ENCODE measurements at regions not wholly inside any gene's neighbourhood (a gene's known extent, or its start where the extent isn't known, plus 50 kb on each side); places are given as distances from the start of the nearest gene placed in this dataset.

GRCh38 chr1:118825619-118826018 is 162.5 kb downstream of the TBX15 start:
- Histone ChIP-seq H3K27me3 (ENCODE audit: insufficient read depth, low read depth) (no peaks in the 10 kb centered on the region), H3K36me3 (ENCODE audit: insufficient read depth) (no peaks in the 10 kb centered on the region), H2AFZ (ENCODE audit: low read depth) (no peak overlapping the region), H3K27ac (no peak overlapping the region), H4K20me1 (ENCODE audit: insufficient read depth) (no peaks in the 10 kb centered on the region), H3K9ac (no peak overlapping the region), H3K79me2 (ENCODE audit: insufficient read depth, low read depth) (no peaks in the 10 kb centered on the region), H3K4me3 (IDR thresholded peaks at IDR 0.05; ENCODE audit: insufficient read depth, low read depth, low read length) (no peak overlapping the region), H3K4me1 (ENCODE audit: low read depth, poor library complexity, severe bottlenecking) (no peaks in the 10 kb centered on the region), H3K4me2 (no peak overlapping the region)
- TF ChIP-seq CTCF (conservative IDR thresholded peaks at IDR 0.05; ENCODE audit: low read depth, low read length), result no peak

- H3K4me1 ChIP-seq (ENCODE audit: low read depth, poor library complexity, severe bottlenecking), result no peaks in the 10 kb centered on the region
- H4K20me1 ChIP-seq (ENCODE audit: insufficient read depth), result no peaks in the 10 kb centered on the region
- no peak overlapping the region for H2AFZ ChIP-seq (ENCODE audit: low read depth)
- H3K9ac ChIP-seq, result no peak overlapping the region
- no peak for TF ChIP-seq CTCF (conservative IDR thresholded peaks at IDR 0.05; ENCODE audit: low read depth, low read length)
- H3K4me2 ChIP-seq, result no peak overlapping the region
- H3K36me3 ChIP-seq (ENCODE audit: insufficient read depth), result no peaks in the 10 kb centered on the region
- H3K27me3 ChIP-seq (ENCODE audit: insufficient read depth, low read depth), result no peaks in the 10 kb centered on the region
- H3K79me2 ChIP-seq (ENCODE audit: insufficient read depth, low read depth), result no peaks in the 10 kb centered on the region
- no peak overlapping the region for H3K27ac ChIP-seq
- no peak overlapping the region for H3K4me3 ChIP-seq (IDR thresholded peaks at IDR 0.05; ENCODE audit: insufficient read depth, low read depth, low read length)
Measured at GRCh38 chr1:118821801-118822200, 166.3 kb downstream of the TBX15 start.

- Histone ChIP-seq H3K4me1 (ENCODE audit: low read depth, poor library complexity, severe bottlenecking) (no peaks in the 10 kb centered on the region), H3K4me3 (IDR thresholded peaks at IDR 0.05; ENCODE audit: insufficient read depth, low read depth, low read length) (no peak overlapping the region), H3K4me2 (no peak overlapping the region), H3K36me3 (ENCODE audit: insufficient read depth) (no peaks in the 10 kb centered on the region), H4K20me1 (ENCODE audit: insufficient read depth) (no peaks in the 10 kb centered on the region), H3K27me3 (ENCODE audit: insufficient read depth, low read depth) (no peaks in the 10 kb centered on the region), H3K9ac (no peak overlapping the region), H3K27ac (no peak overlapping the region), H3K79me2 (ENCODE audit: insufficient read depth, low read depth) (no peaks in the 10 kb centered on the region), H2AFZ (ENCODE audit: low read depth) (no peak overlapping the region)
- TF ChIP-seq CTCF (conservative IDR thresholded peaks at IDR 0.05; ENCODE audit: low read depth, low read length), result no peak
Measured at GRCh38 chr1:118820864-118821263, 167.3 kb downstream of the TBX15 start.

- TF ChIP-seq CTCF (conservative IDR thresholded peaks at IDR 0.05; ENCODE audit: low read depth, low read length), result no peak
Measured at GRCh38 chr1:118815909-118816308, 172.2 kb downstream of the TBX15 start.

More at GRCh38 chr1:118815909-118816308, 172.2 kb downstream of the TBX15 start:
- H3K36me3 ChIP-seq (ENCODE audit: insufficient read depth), result no peaks in the 10 kb centered on the region
- H3K4me1 ChIP-seq (ENCODE audit: low read depth, poor library complexity, severe bottlenecking), result no peaks in the 10 kb centered on the region
- H3K79me2 ChIP-seq (ENCODE audit: insufficient read depth, low read depth), result no peaks in the 10 kb centered on the region
- no peaks in the 10 kb centered on the region for H3K27me3 ChIP-seq (ENCODE audit: insufficient read depth, low read depth)
- H3K9ac ChIP-seq, result no peak overlapping the region
- no peaks in the 10 kb centered on the region for H4K20me1 ChIP-seq (ENCODE audit: insufficient read depth)
- H2AFZ ChIP-seq (ENCODE audit: low read depth), result no peak overlapping the region
- H3K4me2 ChIP-seq, result no peak overlapping the region
- H3K4me3 ChIP-seq (IDR thresholded peaks at IDR 0.05; ENCODE audit: insufficient read depth, low read depth, low read length), result no peak overlapping the region
- H3K27ac ChIP-seq, result no peak overlapping the region
